Activated CD4-positive, alpha-beta T cell treated with anti-CD3 and anti-CD28 coated beads for 36 hours (primary cell): ENCODE measurements at regions not wholly inside any gene's neighbourhood (a gene's known extent, or its start where the extent isn't known, plus 50 kb on each side); places are given as distances from the start of the nearest gene placed in this dataset.
A peak's percentile ranks its signal among the peaks of the same experiment; 100 is the strongest.

Source experiments
- ATAC-seq: fragments of 200-7000 bp; cut with Tn5 transposase; one replicate; pipeline ENCODE4 v1.10.0; 2021; ENCODE audit warnings: mild to moderate bottlenecking, moderate library complexity
- CTCF ChIA-PET: fragments of 350-600 bp; sonication (Branson Sonifier 250); formaldehyde crosslinking; loops from one replicate; lab custom pipeline; 2021; ENCODE audit warnings: antibody characterized with exemption; lab: Charles Lee
- POLR2A ChIA-PET: fragments of 350-600 bp; sonication (Branson Sonifier 250); formaldehyde crosslinking; loops from one replicate; lab custom pipeline; 2021; ENCODE audit warnings: antibody characterized with exemption, inconsistent platforms; lab: Charles Lee
- DNase-seq: peaks from one replicate; pipeline ENCODE4 v3.0.0-alpha.2; 2020
- H3K27ac Mint-ChIP-seq: one replicate; pipeline ENCODE4 v1.8.0; 2021; ENCODE audit warnings: mixed read lengths
- H3K27me3 Mint-ChIP-seq: one replicate; pipeline ENCODE4 v1.8.0; 2021; ENCODE audit warnings: mixed read lengths
- H3K36me3 Mint-ChIP-seq: one replicate; pipeline ENCODE4 v1.8.0; 2021; ENCODE audit warnings: low read depth, mixed read lengths
- H3K4me1 Mint-ChIP-seq: one replicate; pipeline ENCODE4 v1.8.0; 2021; ENCODE audit warnings: mixed read lengths
- H3K4me3 Mint-ChIP-seq: one replicate; pipeline ENCODE4 v1.8.0; 2021; ENCODE audit warnings: mild to moderate bottlenecking, moderate library complexity, mixed read lengths
- H3K9me3 Mint-ChIP-seq: one replicate; pipeline ENCODE4 v1.8.0; 2021; ENCODE audit warnings: low read depth, mixed read lengths
- intact Hi-C, 2 experiments: fragments of 100-400 bp; cut with DNase I in 1 of 2; cut with micrococcal nuclease in 1 of 2; formaldehyde crosslinking; loops; one replicate each; pipeline versions ENCODE4 v1.14.2 to v1.15.1; 2022 to 2024; cut with DNase I, micrococcal nuclease

- DNase-seq (no peak), ATAC-seq (no peak)
- H3K4me1 Mint-ChIP-seq, result no peaks in the 10 kb centered on the region
- intact Hi-C loops, result no loop called here
- CTCF ChIA-PET, result interaction anchor here (1.1 kb wide), 1 partner anchor 10 kb away, joined by 4 read pairs; no protein-coding TSS in a partner anchor
- H3K27ac Mint-ChIP-seq, result no peak overlapping the region
- H3K4me3 Mint-ChIP-seq, result no peak overlapping the region
- H3K36me3 Mint-ChIP-seq, result no peaks in the 10 kb centered on the region
- peaks cover 6% of the 10 kb centered on the region for H3K27me3 Mint-ChIP-seq
- POLR2A ChIA-PET, result no interaction called here
- no peaks in the 10 kb centered on the region for H3K9me3 Mint-ChIP-seq
Observed at GRCh38 chr5:74042959-74043358, 417.0 kb downstream of the ARHGEF28 start.

- ChIA-PET POLR2A (no interaction called here), CTCF (interaction anchor here (1.1 kb wide), 1 partner anchor 10 kb away, joined by 4 read pairs; no protein-coding TSS in a partner anchor)
- ATAC-seq (no peak), DNase-seq (no peak)
- Mint-ChIP-seq H3K27ac (no peak overlapping the region), H3K27me3 (peaks cover 6% of the 10 kb centered on the region), H3K9me3 (no peaks in the 10 kb centered on the region), H3K4me3 (no peak overlapping the region), H3K4me1 (no peaks in the 10 kb centered on the region), H3K36me3 (no peaks in the 10 kb centered on the region)
- intact Hi-C loops, result no loop called here
Observed at GRCh38 chr5:74042559-74042958, 416.6 kb downstream of the ARHGEF28 start.

GRCh38 chr5:74041913-74042312 is 415.9 kb downstream of the ARHGEF28 start:
- CTCF ChIA-PET, result interaction anchor here (1.1 kb wide), 1 partner anchor 11 kb away, joined by 4 read pairs; no protein-coding TSS in a partner anchor

GRCh38 chr5:74040811-74041491 is 415.0 kb downstream of the ARHGEF28 start:
- H3K9me3 Mint-ChIP-seq, result no peaks in the 10 kb centered on the region
- ATAC-seq (no peak), DNase-seq (no peak)

More at GRCh38 chr5:74041913-74042312, 415.9 kb downstream of the ARHGEF28 start:
- Mint-ChIP-seq H3K36me3 (no peaks in the 10 kb centered on the region), H3K4me3 (no peak overlapping the region), H3K27me3 (peaks cover 6% of the 10 kb centered on the region), H3K27ac (no peak overlapping the region), H3K9me3 (no peaks in the 10 kb centered on the region), H3K4me1 (no peaks in the 10 kb centered on the region)
- no peak for DNase-seq
- intact Hi-C loops, result no loop called here
- ATAC-seq, result no peak
- POLR2A ChIA-PET, result no interaction called here

GRCh38 chr5:74040065-74040551 is 414.1 kb downstream of the ARHGEF28 start:
- Mint-ChIP-seq H3K27me3 (peaks cover 6% of the 10 kb centered on the region), H3K4me3 (no peak overlapping the region), H3K36me3 (no peaks in the 10 kb centered on the region), H3K4me1 (peaks cover 7% of the 10 kb centered on the region), H3K27ac (no peak overlapping the region), H3K9me3 (no peaks in the 10 kb centered on the region)
- no peak for ATAC-seq
- intact Hi-C loops, result no loop called here
- ChIA-PET CTCF (no interaction called here), POLR2A (no interaction called here)
- DNase-seq, result no peak

More at GRCh38 chr5:74040811-74041491, 415.0 kb downstream of the ARHGEF28 start:
- Mint-ChIP-seq H3K4me1 (peaks cover 2% of the 10 kb centered on the region), H3K4me3 (no peak overlapping the region), H3K27me3 (peaks cover 6% of the 10 kb centered on the region), H3K27ac (no peak overlapping the region), H3K36me3 (no peaks in the 10 kb centered on the region)
- CTCF ChIA-PET, result interaction anchor here (0.6 kb wide), 2 partner anchors 11 to 51 kb away, joined by 3 read pairs; no protein-coding TSS in a partner anchor
- POLR2A ChIA-PET, result no interaction called here
- intact Hi-C loops, result no loop called here

GRCh38 chr5:74037321-74037720 is 411.3 kb downstream of the ARHGEF28 start:
- POLR2A ChIA-PET, result no interaction called here

GRCh38 chr5:74035521-74035937 is 409.5 kb downstream of the ARHGEF28 start:
- POLR2A ChIA-PET, result no interaction called here
- intact Hi-C loops, result loop anchor here (5.0 kb wide), 1 partner anchor 612 kb away; no protein-coding TSS in a partner anchor
- DNase-seq, result no peak
- ATAC-seq, result peak; percentile 63
- no peak overlapping the region for H3K4me3 Mint-ChIP-seq
- H3K27ac Mint-ChIP-seq, result no peak overlapping the region
- H3K36me3 Mint-ChIP-seq, result no peaks in the 10 kb centered on the region
- H3K9me3 Mint-ChIP-seq, result no peaks in the 10 kb centered on the region
- H3K27me3 Mint-ChIP-seq, result peaks cover 11% of the 10 kb centered on the region
- CTCF ChIA-PET, result interaction anchor here (0.8 kb wide), 1 partner anchor 439 kb away, joined by 3 read pairs; no protein-coding TSS in a partner anchor
- H3K4me1 Mint-ChIP-seq, result peaks cover 7% of the 10 kb centered on the region

More at GRCh38 chr5:74037321-74037720, 411.3 kb downstream of the ARHGEF28 start:
- Mint-ChIP-seq H3K4me3 (no peak overlapping the region), H3K27me3 (peaks cover 10% of the 10 kb centered on the region), H3K27ac (no peak overlapping the region), H3K36me3 (no peaks in the 10 kb centered on the region), H3K4me1 (peaks cover 7% of the 10 kb centered on the region), H3K9me3 (no peaks in the 10 kb centered on the region)
- CTCF ChIA-PET, result interaction anchor here (0.6 to 1.2 kb wide), 3 partner anchors 98 to 657 kb away, joined by 3 read pairs; no protein-coding TSS in a partner anchor
- no peak for DNase-seq
- intact Hi-C loops, result loop anchor here (5.0 kb wide), 1 partner anchor 610 kb away; no protein-coding TSS in a partner anchor
- ATAC-seq, result no peak

GRCh38 chr5:74034733-74035132 is 408.7 kb downstream of the ARHGEF28 start:
- no peak for DNase-seq

GRCh38 chr5:74032617-74033016 is 406.6 kb downstream of the ARHGEF28 start:
- Mint-ChIP-seq H3K4me3 (no peak overlapping the region), H3K27me3 (peaks cover 15% of the 10 kb centered on the region), H3K36me3 (no peaks in the 10 kb centered on the region), H3K4me1 (peaks cover 7% of the 10 kb centered on the region), H3K9me3 (no peaks in the 10 kb centered on the region), H3K27ac (no peak overlapping the region)
- POLR2A ChIA-PET, result no interaction called here
- ATAC-seq, result no peak
- intact Hi-C loops, result no loop called here
- DNase-seq, result no peak
- CTCF ChIA-PET, result interaction anchor here (1.8 kb wide), 1 partner anchor 41 kb away, joined by 5 read pairs; no protein-coding TSS in a partner anchor

More at GRCh38 chr5:74034733-74035132, 408.7 kb downstream of the ARHGEF28 start:
- H3K27me3 Mint-ChIP-seq, result peaks cover 13% of the 10 kb centered on the region
- H3K4me3 Mint-ChIP-seq, result no peak overlapping the region
- intact Hi-C loops, result loop anchor here (5.0 kb wide), 1 partner anchor 613 kb away; no protein-coding TSS in a partner anchor
- no peaks in the 10 kb centered on the region for H3K9me3 Mint-ChIP-seq
- ATAC-seq, result no peak
- ChIA-PET POLR2A (no interaction called here), CTCF (no interaction called here)
- H3K4me1 Mint-ChIP-seq, result peaks cover 7% of the 10 kb centered on the region
- no peak overlapping the region for H3K27ac Mint-ChIP-seq
- no peaks in the 10 kb centered on the region for H3K36me3 Mint-ChIP-seq

GRCh38 chr5:74031536-74031935 is 405.5 kb downstream of the ARHGEF28 start:
- H3K27me3 Mint-ChIP-seq, result peaks cover 15% of the 10 kb centered on the region
- H3K27ac Mint-ChIP-seq, result no peak overlapping the region
- intact Hi-C loops, result no loop called here
- H3K4me1 Mint-ChIP-seq, result peaks cover 7% of the 10 kb centered on the region
- no peak for DNase-seq
- ChIA-PET CTCF (no interaction called here), POLR2A (no interaction called here)
- H3K36me3 Mint-ChIP-seq, result no peaks in the 10 kb centered on the region
- no peak for ATAC-seq
- H3K4me3 Mint-ChIP-seq, result no peak overlapping the region
- H3K9me3 Mint-ChIP-seq, result no peaks in the 10 kb centered on the region

- intact Hi-C loops, result no loop called here
- H3K27ac Mint-ChIP-seq, result no peak overlapping the region
- CTCF ChIA-PET, result interaction anchor here (1.2 kb wide), 1 partner anchor 21 kb away, joined by 3 read pairs; no protein-coding TSS in a partner anchor
Observed at GRCh38 chr5:74030821-74031220, 404.8 kb downstream of the ARHGEF28 start.

More at GRCh38 chr5:74030821-74031220, 404.8 kb downstream of the ARHGEF28 start:
- ATAC-seq (no peak), DNase-seq (no peak)
- Mint-ChIP-seq H3K27me3 (peaks cover 15% of the 10 kb centered on the region), H3K4me3 (no peak overlapping the region), H3K9me3 (no peaks in the 10 kb centered on the region), H3K4me1 (peaks cover 6% of the 10 kb centered on the region), H3K36me3 (no peaks in the 10 kb centered on the region)
- POLR2A ChIA-PET, result no interaction called here
